ENCODE measurements at regions not wholly inside any gene's neighbourhood (a gene's known extent, or its start where the extent isn't known, plus 50 kb on each side); places are given as distances from the start of the nearest gene placed in this dataset.

GRCh38 chr2:19119326-19120001, 239.0 kb downstream of the OSR1 start:
- no peak for TF ChIP-seq CTCF (IDR thresholded peaks at IDR 0.05)
- no peak for TF ChIP-seq EP300 (IDR thresholded peaks at IDR 0.05)
- no peak for TF ChIP-seq POLR2A (IDR thresholded peaks at IDR 0.05)

Data from ovary (tissue), 3 donors.